ENCODE measurements at regions not wholly inside any gene's neighbourhood (a gene's known extent, or its start where the extent isn't known, plus 50 kb on each side); places are given as distances from the start of the nearest gene placed in this dataset.

- Histone ChIP-seq H3K36me3 (ENCODE audit: control insufficient read depth in 2 of 2, insufficient read depth in 2 of 2, low read length in 1 of 2) (no peaks in the 10 kb centered on the region), H3K4me3 (no peak overlapping the region), H3K4me1 (ENCODE audit: control insufficient read depth, insufficient read depth, low read length) (no peaks in the 10 kb centered on the region), H3K4me2 (ENCODE audit: control insufficient read depth, insufficient read depth) (no peak overlapping the region), H3K27me3 (replicated peaks in 1 of 2; ENCODE audit: control insufficient read depth in 2 of 2, insufficient read depth in 2 of 2, low read length in 1 of 2) (no peaks in the 10 kb centered on the region), H4K20me1 (ENCODE audit: control insufficient read depth, insufficient read depth) (no peaks in the 10 kb centered on the region), H3K9ac (ENCODE audit: control insufficient read depth, insufficient read depth, low read length) (no peak overlapping the region), H3K79me2 (ENCODE audit: control insufficient read depth, insufficient read depth, low read length) (no peaks in the 10 kb centered on the region), H2AFZ (ENCODE audit: control insufficient read depth, low read depth, low read length) (no peak overlapping the region), H3K9me3 (replicated peaks; ENCODE audit: control insufficient read depth, insufficient read depth, low read length) (no peaks in the 10 kb centered on the region), H3K27ac (ENCODE audit: control insufficient read depth, insufficient read depth) (no peak overlapping the region)
- FAIRE-seq (no peak), DNase-seq (ENCODE audit: low read depth, low spot score) (no peak), ATAC-seq (no peak)
- ChIA-PET SMC1A (ENCODE audit: uncharacterized antibody, unreplicated experiment) (no interaction called here), CTCF (interaction anchor here (1.0 to 1.1 kb wide), 2 partner anchors 522 to 731 kb away, joined by 3 to 4 read pairs; no protein-coding TSS in a partner anchor), RAD21 (ENCODE audit: unreplicated experiment) (no interaction called here), POLR2A (no interaction called here)
- intact Hi-C loops (cut with micrococcal nuclease; ENCODE audit: unreplicated experiment) = no loop called here
- BruUV-seq (replicated peaks) = no TSS peak
- 17% methylated on average over 2 of the region's 2 CpGs for WGBS (ENCODE audit: insufficient coverage, insufficient replicate concordance, low lambda C conversion rate, missing lambda C conversion rate)
- in situ Hi-C loops (cut with MboI) = no loop called here
- TF ChIP-seq ZBTB11 (CRISPR knock-in tag; IDR thresholded peaks at IDR 0.05) (no peak), CEBPB (IDR thresholded peaks at IDR 0.05; ENCODE audit: borderline replicate concordance in 1 of 2, low read depth in 2 of 2, low read length in 2 of 2) (no peak), MEF2A (IDR thresholded peaks at IDR 0.05; ENCODE audit: insufficient read depth, low read depth, low read length) (no peak), YBX1 (IDR thresholded peaks at IDR 0.05) (no peak), FOS (IDR thresholded peaks at IDR 0.05; ENCODE audit: borderline replicate concordance, extremely low read depth, insufficient read length) (no peak), CBX5 (IDR thresholded peaks at IDR 0.05; ENCODE audit: low read depth) (no peak), HDAC2 (IDR thresholded peaks at IDR 0.05) (no peak), DPF2 (IDR thresholded peaks at IDR 0.05) (no peak), SIN3A (IDR thresholded peaks at IDR 0.05; ENCODE audit: low read depth, low read length) (no peak), MAX (IDR thresholded peaks at IDR 0.05; ENCODE audit: low read depth, low read length) (no peak), KDM1A (IDR thresholded peaks at IDR 0.05; ENCODE audit: borderline replicate concordance) (no peak), REST (IDR thresholded peaks at IDR 0.05; ENCODE audit: low read depth, low read length) (no peak), STAT1 (conservative IDR thresholded peaks at IDR 0.05) (no peak), CREB1 (IDR thresholded peaks at IDR 0.05; ENCODE audit: low read depth) (no peak), PBX3 (IDR thresholded peaks at IDR 0.05; ENCODE audit: insufficient replicate concordance, low read depth, low read length) (no peak), SPI1 (IDR thresholded peaks at IDR 0.05; ENCODE audit: borderline replicate concordance, insufficient read depth, low read depth, low read length) (no peak), RAD21 (IDR thresholded peaks at IDR 0.05; ENCODE audit: insufficient read depth, low read depth, low read length) (no peak), KLF5 (IDR thresholded peaks at IDR 0.05; ENCODE audit: partially characterized antibody) (no peak)
Observed at GRCh38 chr1:214103778-214104177, 116.0 kb downstream of the PROX1 start.

Measured in GM12878 (cell line).